SK-N-SH treated with all-trans-retinoic acid at 6 μM for 48 hours (cell line): ENCODE measurements at regions not wholly inside any gene's neighbourhood (a gene's known extent, or its start where the extent isn't known, plus 50 kb on each side); places are given as distances from the start of the nearest gene placed in this dataset.

Experiments
- ESRRG ChIP-seq: fragments of 250-450 bp; sonication (Bioruptor Pico); IDR thresholded peaks from 2 replicates; pipeline ENCODE4 v1.6.1; 2021; ENCODE audit warnings: mild to moderate bottlenecking
- GLIS3 ChIP-seq: fragments of 250-450 bp; sonication (Bioruptor Pico); IDR thresholded peaks from 2 replicates; pipeline ENCODE4 v1.5.0; 2020; ENCODE audit warnings: mild to moderate bottlenecking, moderate library complexity
- RARB ChIP-seq: fragments of 250-450 bp; sonication (Bioruptor Pico); IDR thresholded peaks from 2 replicates; pipeline ENCODE4 v1.8.0; 2021; ENCODE audit warnings: mild to moderate bottlenecking, moderate library complexity
- TCF4 ChIP-seq: fragments of 250-450 bp; sonication (Bioruptor Pico); IDR thresholded peaks from 2 replicates; pipeline ENCODE4 v1.8.0; 2021; ENCODE audit warnings: mild to moderate bottlenecking, moderate library complexity, borderline replicate concordance
- TSHZ2 ChIP-seq: fragments of 250-450 bp; sonication (Bioruptor Pico); IDR thresholded peaks from 2 replicates; pipeline ENCODE4 v1.5.0; 2020; ENCODE audit warnings: mild to moderate bottlenecking, moderate library complexity
- ZFP3 ChIP-seq: fragments of 250-450 bp; sonication (Bioruptor Pico); IDR thresholded peaks from 2 replicates; pipeline ENCODE4 v1.5.0; 2020; ENCODE audit warnings: mild to moderate bottlenecking, moderate library complexity
- ZNF70 ChIP-seq: fragments of 450-650 bp; formaldehyde crosslinking; IDR thresholded peaks from 2 replicates; pipeline ENCODE4 v1.5.0; 2020; ENCODE audit warnings: mild to moderate bottlenecking, moderate library complexity
- TF ChIP-seq, protein P1 (sequence below): fragments of 250-450 bp; sonication (Bioruptor Pico); IDR thresholded peaks from 2 replicates; pipeline ENCODE4 v1.5.1; 2020; ENCODE audit warnings: low read depth, mild to moderate bottlenecking, moderate library complexity

- TF ChIP-seq, protein P1, sequence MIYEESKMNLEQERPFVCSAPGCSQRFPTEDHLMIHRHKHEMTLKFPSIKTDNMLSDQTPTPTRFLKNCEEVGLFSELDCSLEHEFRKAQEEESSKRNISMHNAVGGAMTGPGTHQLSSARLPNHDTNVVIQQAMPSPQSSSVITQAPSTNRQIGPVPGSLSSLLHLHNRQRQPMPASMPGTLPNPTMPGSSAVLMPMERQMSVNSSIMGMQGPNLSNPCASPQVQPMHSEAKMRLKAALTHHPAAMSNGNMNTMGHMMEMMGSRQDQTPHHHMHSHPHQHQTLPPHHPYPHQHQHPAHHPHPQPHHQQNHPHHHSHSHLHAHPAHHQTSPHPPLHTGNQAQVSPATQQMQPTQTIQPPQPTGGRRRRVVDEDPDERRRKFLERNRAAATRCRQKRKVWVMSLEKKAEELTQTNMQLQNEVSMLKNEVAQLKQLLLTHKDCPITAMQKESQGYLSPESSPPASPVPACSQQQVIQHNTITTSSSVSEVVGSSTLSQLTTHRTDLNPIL (CRISPR knock-in tag), result no peak
- no peak for TF ChIP-seq ZFP3
- no peak for TF ChIP-seq TCF4 (CRISPR knock-in tag)
- no peak for TF ChIP-seq RARB (CRISPR knock-in tag)
- TF ChIP-seq TSHZ2 (CRISPR knock-in tag), result no peak
- TF ChIP-seq ESRRG (CRISPR knock-in tag), result no peak
- no peak for TF ChIP-seq ZNF70 (CRISPR knock-in tag)
- TF ChIP-seq GLIS3 (CRISPR knock-in tag), result no peak
Measured at GRCh38 chr4:14607001-14607400, 395.3 kb upstream of the CPEB2 start.
